Activated naive CD4-positive, alpha-beta T cell treated with Interleukin-2 at 50 U/mL for 16 hours (primary cell): ENCODE measurements at regions not wholly inside any gene's neighbourhood (a gene's known extent, or its start where the extent isn't known, plus 50 kb on each side); places are given as distances from the start of the nearest gene placed in this dataset.

Experiments
- DNase-seq: peaks from one replicate; pipeline ENCODE4 v3.0.0-alpha.2; 2020

GRCh38 chr6:14966906-14967711 is 278.8 kb upstream of the JARID2 start:
- no peak for DNase-seq

DNA sequence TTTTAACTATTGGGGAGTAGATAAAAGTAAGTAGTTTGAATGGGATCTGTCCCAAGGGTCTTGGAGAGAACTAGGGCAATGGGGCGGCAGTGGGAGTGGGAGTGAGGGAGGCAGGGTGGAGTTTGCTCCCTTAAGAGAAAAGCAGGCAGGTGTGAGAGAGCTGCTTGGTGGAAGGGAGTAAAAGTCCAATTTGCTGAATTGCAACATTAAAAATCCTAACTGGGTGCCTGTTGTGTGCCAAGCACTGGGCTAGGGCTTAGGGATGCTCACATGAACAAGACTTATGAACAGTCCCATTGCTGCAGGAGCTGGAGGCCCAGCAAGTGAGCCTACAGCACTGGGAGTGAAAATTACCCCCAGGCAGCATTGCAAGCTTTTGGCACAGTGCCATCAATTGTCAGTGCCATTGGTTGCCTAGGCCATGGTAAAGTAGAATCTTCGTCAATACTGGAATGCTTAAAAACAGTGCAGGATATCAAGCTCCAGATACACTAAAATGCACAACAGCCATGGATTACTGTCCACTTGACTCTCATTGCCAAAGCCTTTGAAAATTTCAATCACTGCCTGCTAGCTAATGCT is 277.7 kb upstream of the JARID2 start:
- no peak for DNase-seq

DNA sequence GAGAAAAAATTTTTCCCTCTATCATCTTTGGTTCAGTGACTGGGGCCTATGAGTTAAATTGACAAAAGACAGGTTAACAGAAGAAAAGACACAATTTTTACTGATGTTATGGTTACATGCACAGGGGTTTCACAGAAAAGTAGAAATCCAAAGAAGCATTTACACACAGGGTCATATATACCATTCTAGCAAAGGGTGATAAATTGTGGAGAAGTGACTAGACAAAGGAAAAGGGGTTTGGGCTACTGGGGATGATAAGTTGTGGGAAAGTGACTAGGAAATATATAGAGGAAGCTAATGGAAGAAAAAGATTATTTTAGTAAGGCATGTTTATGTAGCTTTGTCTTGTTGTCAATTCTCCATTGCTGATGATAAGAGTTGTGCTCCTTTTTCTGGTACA is 276.7 kb upstream of the JARID2 start:
- DNase-seq: no peak

DNA sequence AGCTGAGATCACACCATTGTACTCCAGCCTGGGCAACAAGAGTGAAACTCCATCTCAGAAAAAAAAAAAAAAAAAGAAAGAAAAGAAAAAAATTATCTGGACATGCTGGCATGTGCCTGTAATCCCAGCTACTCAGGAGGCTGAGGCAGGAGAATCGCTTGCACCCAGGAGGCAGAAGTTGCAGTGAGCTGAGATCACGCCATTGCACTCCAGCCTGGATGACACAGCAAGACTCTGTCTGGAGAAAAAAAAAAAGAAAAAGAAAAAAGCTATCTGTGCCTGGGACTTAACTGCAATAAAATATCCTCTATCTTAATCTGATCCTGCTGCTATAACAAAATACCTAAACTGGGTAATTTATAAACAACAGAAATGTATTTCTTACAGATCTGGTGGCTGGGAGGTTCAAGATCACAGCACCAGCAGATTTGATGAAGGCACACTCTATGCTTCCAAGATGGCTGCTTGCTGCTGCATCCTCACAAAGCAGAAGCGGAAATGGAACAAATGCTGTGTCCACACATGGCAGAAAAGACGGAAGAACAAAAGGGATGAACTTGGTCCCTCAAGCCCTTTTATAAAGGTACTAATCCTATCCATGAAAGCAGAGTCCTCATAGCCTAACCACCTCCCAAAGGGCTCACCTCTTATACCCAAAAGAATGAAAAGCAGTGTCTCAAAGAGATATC is 273.3 kb upstream of the JARID2 start:
- no peak for DNase-seq

DNA sequence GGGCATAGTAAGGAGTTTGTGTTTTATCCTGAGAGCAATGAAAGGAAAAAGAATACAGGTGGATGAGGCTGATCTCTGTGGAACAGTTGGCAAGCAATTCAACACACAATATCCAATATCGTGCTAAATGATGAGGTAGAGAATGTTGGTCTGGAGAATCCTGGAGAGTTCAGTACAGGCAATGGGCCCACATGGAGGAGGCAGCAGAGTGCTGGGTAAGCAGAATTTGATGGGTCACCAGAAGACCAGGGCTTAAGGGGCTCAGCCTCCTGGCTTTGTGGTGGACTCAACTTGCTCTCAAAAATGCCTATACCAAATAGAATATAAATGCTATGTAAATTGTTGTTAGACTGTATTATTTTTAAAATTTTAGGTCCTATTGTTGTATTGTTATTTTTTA is 271.5 kb upstream of the JARID2 start:
- DNase-seq: no peak

GRCh38 chr6:14974792-14975470 is 270.9 kb upstream of the JARID2 start:
- DNase-seq: no peak

DNA sequence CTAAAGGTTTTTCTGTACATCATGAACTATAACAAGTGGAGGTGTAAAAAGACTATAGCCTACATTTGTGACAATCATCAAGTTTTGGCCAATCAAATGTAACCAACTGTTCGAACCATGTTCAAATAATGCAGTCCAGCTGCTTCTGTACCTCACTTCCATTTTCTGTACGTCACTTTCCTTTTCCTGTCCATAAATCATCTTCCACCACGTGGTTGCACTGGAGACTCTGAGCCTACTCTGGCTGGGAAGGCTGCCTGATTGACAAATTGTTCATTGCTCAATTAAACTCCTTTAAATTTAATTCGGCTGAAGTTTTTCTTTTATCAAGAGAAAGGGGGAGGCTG is 270.4 kb upstream of the JARID2 start:
- DNase-seq: no peak

GRCh38 chr6:14977747-14978382 is 268.0 kb upstream of the JARID2 start:
- no peak for DNase-seq

GRCh38 chr6:14981960-14982359 is 263.9 kb upstream of the JARID2 start:
- DNase-seq: no peak

DNA sequence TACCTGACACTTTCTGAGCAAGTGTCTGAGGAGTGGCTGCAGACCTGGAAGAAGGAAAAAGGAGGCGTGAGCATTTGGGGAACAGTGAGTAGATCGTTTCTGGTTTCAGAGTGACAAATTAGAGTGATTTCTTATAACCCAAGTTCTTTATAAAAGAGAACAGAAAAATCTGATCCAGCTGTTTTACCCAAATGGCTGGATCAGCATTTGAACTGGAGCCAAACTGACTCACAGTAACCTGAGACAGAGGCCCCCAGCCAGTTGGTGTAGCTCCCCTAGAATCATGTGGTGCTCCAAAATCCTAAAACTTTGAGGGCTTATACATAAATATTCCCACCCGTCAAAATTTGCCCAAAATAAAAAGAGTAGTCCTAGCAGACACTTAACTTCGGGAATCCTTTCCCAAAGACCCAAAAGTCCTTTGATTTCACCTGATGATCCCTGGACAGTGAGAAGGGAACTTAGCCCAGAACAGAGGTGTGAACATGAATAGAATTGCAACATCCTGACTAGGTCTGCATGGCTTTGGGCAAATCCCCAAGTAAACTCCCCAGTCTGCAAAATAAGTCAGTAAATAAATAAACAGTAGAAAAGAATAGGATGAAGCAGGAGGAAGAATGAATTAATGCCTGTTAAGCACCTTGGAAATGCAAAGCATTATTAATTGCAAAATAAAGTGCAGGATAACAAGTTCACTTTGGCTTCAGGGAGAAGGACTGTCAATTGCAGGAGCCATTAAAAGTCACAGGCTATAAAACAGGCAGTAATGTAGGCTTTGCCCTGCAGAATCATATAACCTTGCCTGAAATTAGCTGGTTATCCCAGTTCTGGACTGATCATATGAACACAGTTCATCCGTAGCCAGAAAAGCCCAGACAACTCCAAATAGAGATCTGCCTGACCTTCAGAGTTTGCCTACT is 262.0 kb upstream of the JARID2 start:
- no peak for DNase-seq

DNA sequence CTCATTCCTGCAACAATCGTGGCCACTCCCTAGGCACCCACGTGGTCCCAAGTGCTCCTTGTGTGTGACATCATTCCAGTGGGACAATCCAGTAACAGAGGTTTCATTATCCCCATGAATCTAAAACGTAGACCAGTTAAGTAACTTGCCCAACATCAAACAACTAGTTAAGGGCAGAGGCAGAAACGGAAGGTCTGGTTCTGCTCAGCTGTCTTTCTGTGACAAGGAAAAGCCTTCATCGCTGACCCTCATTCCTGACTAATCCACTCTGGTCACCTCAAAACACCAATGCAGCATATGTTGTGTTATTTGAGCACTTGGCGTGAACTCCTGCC is 261.4 kb upstream of the JARID2 start:
- no peak for DNase-seq

DNA sequence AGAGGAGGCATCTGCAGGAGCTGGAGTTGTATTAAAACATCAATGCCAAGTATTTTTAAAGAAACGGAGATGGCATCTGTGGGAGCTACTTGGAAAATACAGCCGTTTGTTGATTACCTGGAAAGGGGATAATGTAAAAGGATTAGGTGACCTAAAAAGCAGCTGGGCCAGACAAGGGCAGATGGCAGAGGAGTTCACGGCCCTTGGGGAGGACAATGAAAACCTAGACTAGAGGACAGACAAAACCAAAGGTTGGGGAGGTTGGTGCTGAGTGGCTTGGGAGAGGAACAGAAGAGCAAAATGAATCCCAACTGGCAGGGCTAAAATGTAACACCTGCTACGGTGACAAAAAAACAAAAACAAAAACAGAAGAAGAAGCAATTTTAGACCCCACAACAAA is 260.5 kb upstream of the JARID2 start:
- DNase-seq: no peak

DNA sequence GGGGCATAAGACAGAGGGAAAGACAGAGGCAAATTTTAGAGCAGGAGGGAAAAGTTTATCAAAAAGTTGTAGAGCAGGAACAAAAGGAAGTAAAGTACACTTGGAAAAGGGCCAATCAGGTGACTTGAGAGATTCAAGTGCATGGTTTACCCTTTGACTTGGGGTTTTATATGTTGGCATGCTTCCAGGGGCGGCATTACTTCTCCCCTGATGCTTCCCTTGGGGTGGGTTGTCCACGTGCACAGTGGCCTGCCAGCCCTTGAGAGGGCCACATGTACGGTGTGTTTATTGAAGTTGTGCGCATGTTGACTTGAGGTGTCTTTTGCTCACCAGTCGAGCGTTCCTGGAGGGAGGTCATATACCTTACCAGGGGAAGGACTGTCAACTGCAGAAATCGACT is 259.5 kb upstream of the JARID2 start:
- no peak for DNase-seq

DNA sequence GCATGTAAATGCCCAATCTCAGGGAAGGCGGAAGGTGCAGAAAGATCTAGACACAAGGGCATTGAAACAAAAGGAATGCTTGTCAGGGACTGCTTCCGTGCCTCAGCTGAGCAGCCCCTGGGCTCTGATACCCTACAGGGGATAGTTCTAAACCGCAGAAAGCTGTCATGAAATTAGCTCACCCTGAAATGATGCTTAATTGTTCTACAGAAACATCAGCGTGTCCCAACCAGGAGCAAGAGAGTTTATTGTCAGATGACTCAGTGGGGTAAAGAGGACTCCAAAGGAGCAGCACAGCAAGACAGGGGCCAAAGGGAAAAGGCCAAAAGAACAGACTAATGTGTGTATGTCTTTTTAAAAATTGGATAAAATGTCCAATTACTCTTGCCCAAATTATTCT is 258.4 kb upstream of the JARID2 start:
- no peak for DNase-seq

DNA sequence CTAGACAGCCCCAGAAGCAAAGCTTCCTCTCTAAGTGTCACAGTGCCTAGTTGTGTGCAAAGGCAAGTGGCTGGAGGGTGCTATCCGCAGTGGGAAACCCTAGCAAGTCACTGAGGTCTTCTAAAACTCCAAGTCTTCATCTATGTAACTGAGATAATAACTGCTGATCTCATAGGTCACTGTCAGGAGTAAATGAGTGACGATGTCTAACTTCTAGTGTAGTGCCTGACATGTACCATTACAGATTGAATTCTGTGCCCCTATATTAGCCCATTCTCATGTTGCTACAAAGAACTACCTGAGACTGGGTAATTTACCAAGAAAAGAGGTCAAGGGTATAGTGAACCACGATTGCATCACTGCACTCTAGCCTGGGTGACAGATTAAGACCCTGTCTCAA is 253.5 kb upstream of the JARID2 start:
- DNase-seq: no peak

- DNase-seq: no peak
These were observed 250.7 kb upstream of the JARID2 start for GRCh38 chr6:14995208-14995607.

DNA sequence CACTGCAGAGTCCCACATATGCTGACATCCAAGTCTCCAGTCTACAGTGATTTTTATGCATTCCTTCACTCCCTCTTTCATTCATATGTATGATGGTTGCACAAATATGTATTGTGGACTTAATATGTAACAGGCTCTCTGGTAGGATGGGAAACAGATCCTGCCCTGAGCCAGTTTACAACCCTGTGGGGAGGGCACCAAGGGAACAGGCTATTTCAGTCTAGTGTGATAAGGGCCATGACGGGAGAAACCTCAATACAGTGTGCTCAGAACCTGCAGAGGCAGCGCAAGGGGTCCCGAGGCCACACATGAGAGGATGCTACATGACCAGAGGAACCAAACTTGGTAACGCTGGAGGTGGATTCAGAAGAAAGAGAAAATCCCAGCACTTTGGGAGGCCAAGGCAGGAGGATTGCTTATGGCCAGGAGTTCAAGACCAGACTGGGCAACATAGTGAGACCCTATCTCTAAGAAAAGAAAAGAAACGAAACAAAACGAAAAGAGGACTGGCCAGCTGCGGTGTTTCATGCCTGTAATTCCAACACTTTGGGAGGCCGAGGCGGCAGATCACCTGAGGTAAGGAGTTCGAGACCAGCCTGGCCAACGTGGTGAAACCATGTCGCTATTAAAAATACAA is 249.8 kb upstream of the JARID2 start:
- no peak for DNase-seq

- DNase-seq: no peak
These were observed 249.0 kb upstream of the JARID2 start for GRCh38 chr6:14996892-14997291.

DNA sequence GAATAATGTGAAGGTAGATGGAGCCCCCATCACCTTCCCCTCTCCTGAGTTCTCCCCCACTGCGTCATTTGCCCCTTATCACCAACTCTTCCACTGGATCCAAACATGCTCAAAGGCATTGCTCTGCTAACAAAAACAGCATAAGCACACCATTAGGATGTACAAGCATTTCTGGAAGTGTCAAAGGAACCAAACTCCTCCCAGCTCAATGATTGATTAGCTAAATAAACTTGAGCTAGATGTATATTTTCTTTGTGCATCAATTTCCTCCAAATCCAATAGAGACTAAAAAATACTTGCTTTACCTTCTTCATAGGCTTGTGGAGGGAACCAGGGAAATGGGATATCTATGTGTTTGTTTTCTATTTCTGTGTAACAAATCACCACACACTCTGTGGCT is 248.4 kb upstream of the JARID2 start:
- DNase-seq: no peak

- DNase-seq: no peak
These were observed 246.8 kb upstream of the JARID2 start for GRCh38 chr6:14999106-14999505.

DNA sequence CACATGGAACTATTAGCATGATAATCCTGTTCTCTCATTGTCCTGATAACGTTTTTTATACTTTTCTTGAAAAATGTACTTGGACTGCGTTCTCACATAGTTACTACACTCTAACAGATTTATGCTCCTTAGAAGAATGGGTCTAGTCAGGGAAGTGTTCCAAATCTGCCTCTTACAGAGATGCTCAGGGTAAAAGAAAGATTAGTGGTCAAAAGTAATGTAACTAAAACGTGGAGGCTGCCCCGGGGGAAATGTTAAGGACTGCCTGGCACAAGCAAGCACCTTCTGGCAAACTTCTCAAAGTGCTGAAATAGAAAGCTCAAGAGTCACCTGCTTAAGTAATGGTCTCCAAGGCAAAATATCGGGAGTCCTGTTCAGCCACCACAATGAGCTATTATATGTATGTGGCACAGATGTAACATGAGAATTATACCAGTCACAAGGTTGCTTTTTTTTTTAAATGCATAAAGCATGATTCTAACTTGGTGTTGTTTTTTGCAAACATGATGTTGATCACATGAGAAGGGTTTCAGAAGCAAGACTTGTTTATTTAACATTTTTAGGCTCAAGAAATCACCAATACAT is 244.5 kb upstream of the JARID2 start:
- no peak for DNase-seq
